ENCODE measurements at regions not wholly inside any gene's neighbourhood (a gene's known extent, or its start where the extent isn't known, plus 50 kb on each side); places are given as distances from the start of the nearest gene placed in this dataset.

GRCh38 chr9:129432297-129433154 lies 188.4 kb downstream of the C9orf50 start:
- Histone ChIP-seq H3K9me1 (replicated peaks; ENCODE audit: control insufficient read depth, extremely low read depth, insufficient read depth, low read length) (no peaks in the 10 kb centered on the region), H3K9me3 (replicated peaks; ENCODE audit: control insufficient read depth, insufficient read depth, low read length) (no peaks in the 10 kb centered on the region), H3K27ac (ENCODE audit: insufficient read depth, low read depth, low read length) (no peak overlapping the region), H3K79me2 (ENCODE audit: control insufficient read depth, insufficient read depth, low read length) (no peaks in the 10 kb centered on the region), H3K4me3 (replicated peaks in 1 of 3; ENCODE audit: insufficient read depth in 1 of 3, low read depth in 1 of 3, low read length in 3 of 3) (no peak overlapping the region), H2AFZ (ENCODE audit: low read depth, low read length) (no peak overlapping the region), H3K27me3 (ENCODE audit: control insufficient read depth in 2 of 2, insufficient read depth in 2 of 2, low read length in 2 of 2) (peaks cover 7 to 10% of the 10 kb centered on the region in 2 experiments), H3K9ac (replicated peaks; ENCODE audit: extremely low read depth, insufficient read depth, low read length) (no peak overlapping the region), H3K4me2 (ENCODE audit: insufficient read depth, low read length) (no peak overlapping the region), H3K4me1 (ENCODE audit: control insufficient read depth, extremely low read depth, insufficient read depth, low read length) (no peaks in the 10 kb centered on the region), H3K36me3 (ENCODE audit: control insufficient read depth in 2 of 2, extremely low read depth in 1 of 2, insufficient read depth in 2 of 2, low read length in 2 of 2) (no peaks in the 10 kb centered on the region), H4K20me1 (replicated peaks; ENCODE audit: control insufficient read depth, extremely low read depth, insufficient read depth, low read length) (no peaks in the 10 kb centered on the region)
- no peak for FAIRE-seq
- CTCF ChIA-PET: interaction anchor here (0.8 to 2.3 kb wide), 9 partner anchors 10 to 301 kb away, joined by 3 to 6 read pairs (median 3); no protein-coding TSS in a partner anchor
- TF ChIP-seq POLR2A (IDR thresholded peaks at IDR 0.05; ENCODE audit: low read depth, low read length): no peak
- no peak for TF ChIP-seq GATA2 (IDR thresholded peaks at IDR 0.05; ENCODE audit: insufficient read depth, insufficient read length, low read depth, low read length)
- no peak for TF ChIP-seq FOS (IDR thresholded peaks at IDR 0.05; ENCODE audit: borderline replicate concordance, insufficient read depth, low read length)
- TF ChIP-seq EZH2 (IDR thresholded peaks at IDR 0.05; ENCODE audit: borderline replicate concordance, low read depth, low read length, severe bottlenecking): no peak
- TF ChIP-seq POLR2AphosphoS5 (IDR thresholded peaks at IDR 0.05; ENCODE audit: insufficient read depth, low read depth, low read length): no peak
- TF ChIP-seq JUN (IDR thresholded peaks at IDR 0.05; ENCODE audit: borderline replicate concordance, insufficient read depth, insufficient read length, low read depth): no peak
- TF ChIP-seq MYC (IDR thresholded peaks at IDR 0.05; ENCODE audit: low read depth, low read length): no peak
- no peak for TF ChIP-seq MAX (IDR thresholded peaks at IDR 0.05; ENCODE audit: insufficient read depth, insufficient read length)
- TF ChIP-seq CTCF (IDR thresholded peaks at IDR 0.05; ENCODE audit: extremely low read depth in 1 of 2, insufficient read depth in 1 of 2, low read depth in 1 of 2, low read length in 2 of 2): no peak
- POLR2A ChIA-PET: no interaction called here
- DNase-seq (ENCODE audit: low read depth, low spot score): no peak
- intact Hi-C loops (cut with micrococcal nuclease) (no loop called here), dilution Hi-C loops (cut with MboI; ENCODE audit: extremely low pct_ligation_motif_present, low sequenced_read_pairs) (no loop called here)
- BruUV-seq (replicated peaks): no TSS peak

All from endothelial cell of umbilical vein (primary cell).